NT2/D1 (cell line): ENCODE measurements at regions not wholly inside any gene's neighbourhood (a gene's known extent, or its start where the extent isn't known, plus 50 kb on each side); places are given as distances from the start of the nearest gene placed in this dataset.

ENCODE experiments used
- DNase-seq: peaks from one replicate; pipeline ENCODE4 v3.0.0-alpha.2; 2011; ENCODE audit warnings: low read depth, low spot score
- H3K27me3 ChIP-seq: 2 replicates; pipeline ENCODE4 v1.6.0; 2011; ENCODE audit warnings: mild to moderate bottlenecking; ENCODE audit not compliant: insufficient read length, insufficient read depth
- H3K36me3 ChIP-seq: 2 replicates; pipeline ENCODE4 v1.6.1; 2011; ENCODE audit warnings: mild to moderate bottlenecking, low read length, mixed read lengths; ENCODE audit not compliant: insufficient read depth, insufficient read length
- H3K4me1 ChIP-seq: 2 replicates; pipeline ENCODE4 v1.5.1; 2011; ENCODE audit not compliant: insufficient read depth, insufficient read length
- H3K4me3 ChIP-seq: 2 replicates; pipeline ENCODE4 v1.5.1; 2011; ENCODE audit warnings: low read depth; ENCODE audit not compliant: insufficient read length
- H3K9ac ChIP-seq: 2 replicates; pipeline ENCODE4 v1.6.0; 2011; ENCODE audit warnings: low read depth; ENCODE audit not compliant: insufficient read length
- H3K9me3 ChIP-seq: 2 replicates; pipeline ENCODE4 v1.5.1; 2011; ENCODE audit warnings: mild to moderate bottlenecking, low read length; ENCODE audit not compliant: insufficient read depth
- SUZ12 ChIP-seq: IDR thresholded peaks from 2 replicates; pipeline ENCODE4 v1.6.1; 2011; ENCODE audit not compliant: insufficient read length, insufficient read depth; ENCODE audit errors: extremely low read depth
- YY1 ChIP-seq: IDR thresholded peaks from 2 replicates; pipeline ENCODE4 v1.6.1; 2011; ENCODE audit not compliant: insufficient read length, insufficient read depth
- ZNF274 ChIP-seq: IDR thresholded peaks from 2 replicates; pipeline ENCODE4 v1.6.1; 2011; ENCODE audit warnings: mild to moderate bottlenecking, low read depth, low read length

DNA sequence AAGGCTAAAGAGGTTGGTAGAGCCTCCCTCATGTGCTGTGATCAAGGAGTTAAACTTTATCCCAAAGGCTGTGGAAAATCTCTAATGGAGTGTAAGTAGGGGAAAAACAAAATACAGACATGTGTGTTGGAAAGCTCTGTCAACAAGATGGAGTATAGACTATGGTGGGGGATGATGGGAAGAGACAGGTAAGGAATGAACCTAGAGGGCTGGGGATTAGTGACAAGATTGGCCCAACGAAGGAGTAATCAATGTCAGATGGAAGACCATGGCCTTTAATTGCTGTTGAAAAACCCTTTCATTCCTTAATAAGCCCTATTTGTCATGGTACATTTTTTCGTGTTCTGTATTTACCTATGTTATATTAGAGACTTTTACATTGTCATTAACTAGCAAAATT, 278.6 kb downstream of the SQOR start:
- Histone ChIP-seq H3K36me3 (no peaks in the 10 kb centered on the region), H3K27me3 (no peaks in the 10 kb centered on the region), H3K9me3 (no peaks in the 10 kb centered on the region), H3K4me1 (no peaks in the 10 kb centered on the region), H3K9ac (no peak overlapping the region), H3K4me3 (no peak overlapping the region)
- TF ChIP-seq SUZ12: no peak
- TF ChIP-seq YY1: no peak
- no peak for TF ChIP-seq ZNF274
- DNase-seq: no peak

- H3K4me3 ChIP-seq: no peak overlapping the region
- no peaks in the 10 kb centered on the region for H3K27me3 ChIP-seq
- no peak for DNase-seq
- no peaks in the 10 kb centered on the region for H3K36me3 ChIP-seq
- H3K9me3 ChIP-seq: no peaks in the 10 kb centered on the region
- no peak overlapping the region for H3K9ac ChIP-seq
- H3K4me1 ChIP-seq: no peaks in the 10 kb centered on the region
- TF ChIP-seq YY1: no peak
- TF ChIP-seq ZNF274: no peak
- no peak for TF ChIP-seq SUZ12
These were observed 279.6 kb downstream of the SQOR start for GRCh38 chr15:45914425-45914824.

DNA sequence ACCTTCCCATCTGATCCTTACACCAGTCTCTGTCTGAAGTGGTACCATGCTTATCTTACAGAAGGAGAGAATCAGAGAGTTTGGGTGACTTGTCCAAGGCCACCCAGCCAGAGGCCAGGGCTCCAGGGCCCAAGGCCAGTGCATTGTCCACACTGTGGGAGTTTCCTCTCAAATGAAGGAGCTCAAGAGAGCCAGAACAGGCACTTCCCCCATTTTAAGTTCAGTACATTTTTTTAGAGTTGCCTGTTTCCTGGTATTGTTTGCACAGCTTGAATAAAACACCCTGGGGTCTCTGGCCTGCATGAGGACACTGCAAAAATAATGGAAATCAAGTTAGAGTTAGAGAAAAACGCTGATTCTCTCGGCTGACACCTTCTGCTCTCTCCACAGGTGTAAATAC, 284.0 kb downstream of the SQOR start:
- DNase-seq: no peak
- no peaks in the 10 kb centered on the region for H3K9me3 ChIP-seq
- H3K36me3 ChIP-seq: no peaks in the 10 kb centered on the region
- H3K4me3 ChIP-seq: no peak overlapping the region
- H3K9ac ChIP-seq: no peak overlapping the region
- H3K4me1 ChIP-seq: no peaks in the 10 kb centered on the region
- H3K27me3 ChIP-seq: no peaks in the 10 kb centered on the region
- no peak for TF ChIP-seq ZNF274
- TF ChIP-seq SUZ12: no peak
- TF ChIP-seq YY1: no peak

GRCh38 chr15:45919806-45920205, 285.0 kb downstream of the SQOR start:
- H3K9ac ChIP-seq: no peak overlapping the region
- no peak overlapping the region for H3K4me3 ChIP-seq
- H3K9me3 ChIP-seq: no peaks in the 10 kb centered on the region
- H3K36me3 ChIP-seq: no peaks in the 10 kb centered on the region
- no peaks in the 10 kb centered on the region for H3K4me1 ChIP-seq
- TF ChIP-seq SUZ12 (no peak), ZNF274 (no peak), YY1 (no peak)
- no peak for DNase-seq
- no peaks in the 10 kb centered on the region for H3K27me3 ChIP-seq

GRCh38 chr15:45921376-45921775, 286.5 kb downstream of the SQOR start:
- H3K27me3 ChIP-seq: no peaks in the 10 kb centered on the region
- no peaks in the 10 kb centered on the region for H3K4me1 ChIP-seq
- H3K36me3 ChIP-seq: no peaks in the 10 kb centered on the region
- H3K4me3 ChIP-seq: no peak overlapping the region
- H3K9ac ChIP-seq: no peak overlapping the region
- no peak for TF ChIP-seq YY1
- no peak for TF ChIP-seq ZNF274
- TF ChIP-seq SUZ12: no peak
- no peaks in the 10 kb centered on the region for H3K9me3 ChIP-seq
- no peak for DNase-seq

GRCh38 chr15:45921978-45922377, 287.1 kb downstream of the SQOR start:
- no peaks in the 10 kb centered on the region for H3K4me1 ChIP-seq
- H3K9ac ChIP-seq: no peak overlapping the region
- no peak for DNase-seq
- no peak overlapping the region for H3K4me3 ChIP-seq
- no peaks in the 10 kb centered on the region for H3K27me3 ChIP-seq
- TF ChIP-seq ZNF274 (no peak), SUZ12 (no peak), YY1 (no peak)
- no peaks in the 10 kb centered on the region for H3K36me3 ChIP-seq
- H3K9me3 ChIP-seq: no peaks in the 10 kb centered on the region

DNA sequence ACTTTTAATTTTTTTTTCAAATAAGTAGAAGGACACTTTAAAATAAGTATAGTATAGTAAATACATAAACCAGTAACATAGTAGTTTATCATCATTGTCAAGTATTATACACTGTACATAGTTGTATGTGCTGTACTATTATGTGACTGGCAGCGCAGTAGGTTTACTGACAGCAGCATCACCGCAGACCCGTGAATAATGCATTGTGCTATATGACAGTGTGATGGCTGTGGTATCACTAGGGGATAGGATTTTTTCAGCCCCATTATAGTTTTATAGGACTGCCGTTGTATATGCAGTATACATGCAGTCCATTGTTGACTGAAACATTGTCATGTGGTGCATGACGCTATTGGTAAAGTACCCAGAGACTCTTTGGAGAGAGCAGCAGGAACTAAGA, 306.5 kb downstream of the SQOR start:
- no peaks in the 10 kb centered on the region for H3K36me3 ChIP-seq
- H3K27me3 ChIP-seq: no peaks in the 10 kb centered on the region
- no peak for DNase-seq
- no peak for TF ChIP-seq YY1
- TF ChIP-seq ZNF274: no peak
- TF ChIP-seq SUZ12: no peak
- H3K4me3 ChIP-seq: no peak overlapping the region
- no peaks in the 10 kb centered on the region for H3K4me1 ChIP-seq
- no peak overlapping the region for H3K9ac ChIP-seq
- no peaks in the 10 kb centered on the region for H3K9me3 ChIP-seq

DNA sequence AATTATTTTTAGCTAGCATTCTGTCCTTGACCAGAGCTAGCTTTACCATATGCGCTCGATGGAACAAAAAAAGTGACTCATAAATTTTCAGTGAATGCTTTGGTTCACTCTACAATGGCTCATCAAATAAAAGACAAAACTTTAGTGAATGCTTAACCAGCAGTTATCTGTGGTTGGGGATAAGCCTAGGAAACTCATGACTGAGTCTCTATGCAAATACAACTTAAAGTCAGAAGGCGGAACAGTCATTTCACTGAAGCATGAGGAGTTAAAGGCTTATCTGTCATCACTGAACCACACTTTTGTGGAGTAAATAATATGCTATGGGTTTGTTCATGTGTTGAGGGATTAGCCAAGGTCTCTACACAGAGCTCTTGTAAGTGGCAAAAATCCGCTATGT, 308.4 kb downstream of the SQOR start:
- DNase-seq: no peak
- Histone ChIP-seq H3K27me3 (no peaks in the 10 kb centered on the region), H3K4me3 (no peak overlapping the region), H3K4me1 (peaks cover 2% of the 10 kb centered on the region), H3K36me3 (no peaks in the 10 kb centered on the region), H3K9me3 (no peaks in the 10 kb centered on the region), H3K9ac (no peak overlapping the region)
- TF ChIP-seq SUZ12 (no peak), YY1 (no peak), ZNF274 (no peak)
